CD14-positive monocyte (primary cell): ENCODE measurements at regions not wholly inside any gene's neighbourhood (a gene's known extent, or its start where the extent isn't known, plus 50 kb on each side); places are given as distances from the start of the nearest gene placed in this dataset.

Experiments
- DNase-seq, 3 donors: peaks; one replicate each; pipeline ENCODE4 v3.0.0-alpha.2; 2011 to 2022
- H2AFZ ChIP-seq: 2 replicates; pipeline ENCODE4 v1.6.0; 2012; ENCODE audit warnings: mild to moderate bottlenecking, low read depth, low read length, inconsistent platforms; ENCODE audit not compliant: insufficient read depth, poor library complexity, severe bottlenecking
- H3K27ac ChIP-seq, 2 donors: 1 replicate in 1 of 2; 2 replicates in 1 of 2; pipeline ENCODE4 v1.5.1; 2012 to 2013; ENCODE audit warnings: low read length in 2 of 2, control low read depth in 1 of 2, inconsistent platforms in 1 of 2, low read depth in 1 of 2, mild to moderate bottlenecking in 1 of 2
- H3K27me3 ChIP-seq, 2 donors: one replicate each; pipeline versions ENCODE4 v1.6.0 to v1.6.1; 2011 to 2013; ENCODE audit warnings: low read length in 2 of 2; ENCODE audit not compliant: control insufficient read depth in 2 of 2, insufficient read depth in 2 of 2
- H3K36me3 ChIP-seq, 2 donors: replicated peaks in 1 of 2; 1 replicate in 1 of 2; 2 replicates in 1 of 2; pipeline versions ENCODE4 v1.5.1 to v1.6.1; 2012 to 2013; ENCODE audit warnings: low read length in 2 of 2, control low read depth in 1 of 2, inconsistent platforms in 1 of 2, mild to moderate bottlenecking in 1 of 2; ENCODE audit not compliant: insufficient read depth in 2 of 2, control insufficient read depth in 1 of 2
- H3K4me1 ChIP-seq, 2 donors: 1 replicate in 1 of 2; 2 replicates in 1 of 2; pipeline versions ENCODE4 v1.5.1 to v1.6.1; 2012 to 2013; ENCODE audit warnings: low read length in 2 of 2, control low read depth in 1 of 2, inconsistent platforms in 1 of 2, mild to moderate bottlenecking in 1 of 2, moderate library complexity in 1 of 2; ENCODE audit not compliant: insufficient read depth in 2 of 2, control insufficient read depth in 1 of 2
- H3K4me2 ChIP-seq: replicated peaks from 2 replicates; pipeline ENCODE3; 2012; ENCODE audit warnings: low read length, moderate library complexity, mild to moderate bottlenecking; ENCODE audit not compliant: poor library complexity, severe bottlenecking; ENCODE audit errors: extremely low read depth
- H3K4me3 ChIP-seq, 3 experiments: fragments of 200-600 bp in 1 of 3; sonication (generic) in 1 of 3; replicated peaks in 1 of 3; 1 replicate in 2 of 3; 2 replicates in 1 of 3; pipeline ENCODE4 v1.5.1; 2011 to 2013; ENCODE audit warnings: low read length in 3 of 3, mild to moderate bottlenecking in 3 of 3, control low read depth in 2 of 3, low read depth in 2 of 3, inconsistent platforms in 1 of 3, moderate library complexity in 1 of 3
- H3K79me2 ChIP-seq: 2 replicates; pipeline ENCODE4 v1.6.0; 2012; ENCODE audit warnings: mild to moderate bottlenecking, control low read depth, inconsistent platforms, low read length, moderate library complexity; ENCODE audit not compliant: insufficient read depth
- H3K9ac ChIP-seq: 2 replicates; pipeline ENCODE4 v1.6.0; 2017; ENCODE audit warnings: low read length, mild to moderate bottlenecking; ENCODE audit not compliant: insufficient read depth, poor library complexity, severe bottlenecking
- H3K9me3 ChIP-seq, 2 donors: replicated peaks in 1 of 2; 1 replicate in 1 of 2; 2 replicates in 1 of 2; pipeline versions ENCODE4 v1.5.1 to v1.6.1; 2012 to 2013; ENCODE audit warnings: low read length in 2 of 2, control low read depth in 1 of 2; ENCODE audit not compliant: control insufficient read depth in 1 of 2, insufficient read depth in 1 of 2
- H4K20me1 ChIP-seq: 2 replicates; pipeline ENCODE4 v1.6.0; 2012; ENCODE audit warnings: mild to moderate bottlenecking, low read length, control low read depth, moderate library complexity; ENCODE audit not compliant: insufficient read depth
- H3K27ac Mint-ChIP-seq, 7 donors: one replicate each; pipeline ENCODE4 v1.8.0; 2020; ENCODE audit warnings: mild to moderate bottlenecking in 7 of 7, mixed read lengths in 7 of 7, moderate library complexity in 6 of 7, inconsistent platforms in 2 of 7
- H3K27me3 Mint-ChIP-seq, 3 donors: one replicate each; pipeline ENCODE4 v1.8.0; 2021 to 2022; ENCODE audit warnings: low read depth in 3 of 3, mild to moderate bottlenecking in 3 of 3, mixed read lengths in 3 of 3, moderate library complexity in 3 of 3, inconsistent platforms in 1 of 3
- H3K36me3 Mint-ChIP-seq, 2 donors: one replicate each; pipeline ENCODE4 v1.8.0; 2020; ENCODE audit warnings: mixed read lengths in 2 of 2, inconsistent platforms in 1 of 2, mild to moderate bottlenecking in 1 of 2
- H3K4me1 Mint-ChIP-seq: one replicate; pipeline ENCODE4 v1.8.0; 2020; ENCODE audit warnings: mild to moderate bottlenecking, mixed read lengths
- H3K4me3 Mint-ChIP-seq, 2 donors: one replicate each; pipeline ENCODE4 v1.8.0; 2020; ENCODE audit warnings: mild to moderate bottlenecking in 2 of 2, mixed read lengths in 2 of 2, moderate library complexity in 1 of 2
- H3K9me3 Mint-ChIP-seq, 7 donors: one replicate each; pipeline ENCODE4 v1.8.0; 2020 to 2022; ENCODE audit warnings: mixed read lengths in 7 of 7, mild to moderate bottlenecking in 6 of 7, moderate library complexity in 6 of 7, inconsistent platforms in 2 of 7
- WGBS: methylation state at CpG from one replicate; pipeline ENCODE4 v1.1.5; 2013; ENCODE audit warnings: missing lambda C conversion rate; ENCODE audit not compliant: insufficient coverage; 5-methylcytosine and 5-hydroxymethylcytosine counted together
- intact Hi-C, 2 donors: fragments of 100-400 bp; cut with micrococcal nuclease; formaldehyde crosslinking; loops; one replicate each; pipeline versions ENCODE4 v1.15.0 to v1.15.1; 2023
- TF ChIP-seq, protein P1 (sequence below): fragments of 200-600 bp; IDR thresholded peaks from one replicate; pipeline ENCODE4 v1.8.0; 2022; ENCODE audit warnings: antibody characterized with exemption, mild to moderate bottlenecking

DNA sequence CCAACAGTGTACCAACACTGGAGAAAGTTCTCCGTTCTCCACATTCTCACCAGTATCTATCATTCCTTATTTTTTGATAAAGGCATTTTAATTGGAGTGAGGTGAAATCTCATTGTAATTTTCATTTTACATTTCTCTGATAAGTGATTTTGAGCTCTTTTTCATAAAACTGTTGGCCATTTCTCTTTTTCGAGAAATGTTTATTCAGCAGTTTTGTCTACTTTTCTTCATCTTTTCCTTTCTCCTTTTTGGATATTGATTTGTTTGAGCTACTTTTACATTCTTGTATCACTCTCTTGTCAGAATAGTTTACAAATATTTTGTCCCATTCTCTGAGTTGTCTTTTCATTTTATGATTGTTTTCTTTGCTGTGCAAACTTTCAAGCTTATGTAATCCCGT lies 555.2 kb downstream of the COL12A1 start:
- no peak overlapping the region for H3K9ac ChIP-seq
- peaks cover 0 to 6% of the 10 kb centered on the region in 2 donors for H3K9me3 ChIP-seq
- Mint-ChIP-seq H3K9me3 (peaks cover 0 to 7% (median 2%) of the 10 kb centered on the region in 7 donors), H3K4me1 (no peaks in the 10 kb centered on the region), H3K27ac (no peak overlapping the region), H3K27me3 (peaks cover 1% of the 10 kb centered on the region in 3 donors), H3K36me3 (no peaks in the 10 kb centered on the region), H3K4me3 (no peak overlapping the region)
- H3K27me3 ChIP-seq, result no peaks in the 10 kb centered on the region
- H3K4me3 ChIP-seq, result no peak overlapping the region
- WGBS, result no CpG with 5 or more reads among the region's 3 CpGs
- H3K27ac ChIP-seq, result no peak overlapping the region
- H2AFZ ChIP-seq, result no peak overlapping the region
- intact Hi-C loops, result no loop called here
- H4K20me1 ChIP-seq, result no peaks in the 10 kb centered on the region
- no peaks in the 10 kb centered on the region for H3K36me3 ChIP-seq
- H3K4me2 ChIP-seq, result no peak overlapping the region
- DNase-seq, result no peak
- H3K4me1 ChIP-seq, result no peaks in the 10 kb centered on the region
- TF ChIP-seq, protein P1, sequence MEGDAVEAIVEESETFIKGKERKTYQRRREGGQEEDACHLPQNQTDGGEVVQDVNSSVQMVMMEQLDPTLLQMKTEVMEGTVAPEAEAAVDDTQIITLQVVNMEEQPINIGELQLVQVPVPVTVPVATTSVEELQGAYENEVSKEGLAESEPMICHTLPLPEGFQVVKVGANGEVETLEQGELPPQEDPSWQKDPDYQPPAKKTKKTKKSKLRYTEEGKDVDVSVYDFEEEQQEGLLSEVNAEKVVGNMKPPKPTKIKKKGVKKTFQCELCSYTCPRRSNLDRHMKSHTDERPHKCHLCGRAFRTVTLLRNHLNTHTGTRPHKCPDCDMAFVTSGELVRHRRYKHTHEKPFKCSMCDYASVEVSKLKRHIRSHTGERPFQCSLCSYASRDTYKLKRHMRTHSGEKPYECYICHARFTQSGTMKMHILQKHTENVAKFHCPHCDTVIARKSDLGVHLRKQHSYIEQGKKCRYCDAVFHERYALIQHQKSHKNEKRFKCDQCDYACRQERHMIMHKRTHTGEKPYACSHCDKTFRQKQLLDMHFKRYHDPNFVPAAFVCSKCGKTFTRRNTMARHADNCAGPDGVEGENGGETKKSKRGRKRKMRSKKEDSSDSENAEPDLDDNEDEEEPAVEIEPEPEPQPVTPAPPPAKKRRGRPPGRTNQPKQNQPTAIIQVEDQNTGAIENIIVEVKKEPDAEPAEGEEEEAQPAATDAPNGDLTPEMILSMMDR, result no peak
- no peaks in the 10 kb centered on the region for H3K79me2 ChIP-seq

DNA sequence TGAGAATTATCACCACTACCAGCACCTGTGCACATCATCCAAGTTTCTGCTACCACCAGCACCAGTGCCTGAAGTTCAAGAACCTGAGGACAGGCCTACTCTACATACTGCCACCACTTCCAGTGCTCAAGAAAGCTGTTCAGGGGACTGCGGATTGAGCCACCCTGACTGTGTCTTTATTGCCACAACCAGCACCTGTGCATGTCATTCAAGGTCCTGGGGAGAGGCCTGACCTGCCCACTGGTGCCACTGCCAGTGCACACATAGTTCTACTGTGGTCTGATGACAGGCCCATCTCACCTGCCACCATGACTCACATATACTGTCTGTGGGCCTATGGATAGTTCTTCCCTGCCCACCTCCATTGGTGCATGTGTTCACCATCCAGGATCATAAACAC lies 559.4 kb downstream of the COL12A1 start:
- H3K27ac ChIP-seq, result no peak overlapping the region
- 100% methylated on average over 1 of the region's 1 CpG for WGBS
- H3K4me1 Mint-ChIP-seq, result no peaks in the 10 kb centered on the region
- no peaks in the 10 kb centered on the region for H3K27me3 ChIP-seq
- H3K9me3 Mint-ChIP-seq, result peaks cover 0 to 7% (median 2%) of the 10 kb centered on the region in 7 donors
- H3K27me3 Mint-ChIP-seq, result peaks cover 1 to 3% (median 2%) of the 10 kb centered on the region in 3 donors
- no peaks in the 10 kb centered on the region for H3K4me1 ChIP-seq
- no peak overlapping the region for H3K4me3 ChIP-seq
- H3K36me3 ChIP-seq, result no peaks in the 10 kb centered on the region
- intact Hi-C loops, result no loop called here
- no peaks in the 10 kb centered on the region for H3K36me3 Mint-ChIP-seq
- no peak overlapping the region for H3K4me2 ChIP-seq
- H3K4me3 Mint-ChIP-seq, result no peak overlapping the region
- H4K20me1 ChIP-seq, result no peaks in the 10 kb centered on the region
- no peaks in the 10 kb centered on the region for H3K79me2 ChIP-seq
- H2AFZ ChIP-seq, result no peak overlapping the region
- no peak for DNase-seq
- no peak overlapping the region for H3K9ac ChIP-seq
- TF ChIP-seq, protein P1, result no peak
- peaks cover 0 to 6% of the 10 kb centered on the region in 2 donors for H3K9me3 ChIP-seq
- H3K27ac Mint-ChIP-seq, result no peak overlapping the region
